DND-41 (cell line): ENCODE measurements at regions not wholly inside any gene's neighbourhood (a gene's known extent, or its start where the extent isn't known, plus 50 kb on each side); places are given as distances from the start of the nearest gene placed in this dataset.

Experiments
- CTCF ChIP-seq: IDR thresholded peaks from 2 replicates; pipeline ENCODE4 v1.5.1; 2012; ENCODE audit warnings: borderline replicate concordance, low read length, moderate library complexity, mild to moderate bottlenecking; ENCODE audit not compliant: poor library complexity, severe bottlenecking; ENCODE audit errors: extremely low read depth
- EZH2 ChIP-seq: IDR thresholded peaks from 3 replicates; pipeline ENCODE4 v1.6.1; 2012; ENCODE audit warnings: borderline replicate concordance, low read depth, mild to moderate bottlenecking, moderate library complexity, low read length, inconsistent platforms; ENCODE audit not compliant: severe bottlenecking

- TF ChIP-seq CTCF, result no peak
- TF ChIP-seq EZH2, result no peak
These were observed 708.6 kb upstream of the ZNF608 start for GRCh38 chr5:125455041-125455440.
